HepG2 (cell line): ENCODE measurements at regions not wholly inside any gene's neighbourhood (a gene's known extent, or its start where the extent isn't known, plus 50 kb on each side); places are given as distances from the start of the nearest gene placed in this dataset.

Experiments
- ATAC-seq: fragments of 200-7000 bp; cut with Tn5 transposase; 3 replicates; pipeline ENCODE4 v1.9.1; 2020; ENCODE audit warnings: mild to moderate bottlenecking, moderate library complexity
- BruUV-seq: library from RNA; stranded (reverse); fragments of 400-500 nt; replicated peaks from 2 replicates; lab custom pipeline; 2021; lab: Mats Ljungman, UMichigan
- CTCF ChIA-PET: fragments of 300-600 bp; formaldehyde crosslinking; extraction: SDS; loops from one replicate; lab custom pipeline; 2021; ENCODE audit warnings: low total read pairs, inconsistent platforms, low intra/inter-chr PET ratio; lab: Yijun Ruan, JAX
- POLR2A ChIA-PET: fragments of 350-600 bp; sonication (Branson Sonifier 250); formaldehyde crosslinking; loops from one replicate; lab custom pipeline; 2020; ENCODE audit warnings: antibody characterized with exemption, inconsistent platforms; lab: Yijun Ruan, JAX
- DNase-seq: peaks from one replicate; pipeline ENCODE4 v3.0.0-alpha.2; 2015; ENCODE audit warnings: low spot score
- FAIRE-seq: peaks from 3 replicates; lab custom pipeline; 2011; peaks lifted over from hg19 to GRCh38; lab: Jason Lieb, UNC
- H2AFZ ChIP-seq: one replicate; pipeline ENCODE4 v1.6.1; 2011; ENCODE audit warnings: low read length, inconsistent platforms
- H3K27ac ChIP-seq: fragments of 300-600 bp; 3 replicates; pipeline ENCODE4 v1.8.0; 2011; ENCODE audit warnings: mixed run types, mild to moderate bottlenecking, mixed read lengths, low read length, inconsistent platforms; ENCODE audit not compliant: insufficient read depth; ENCODE audit errors: extremely low read length
- H3K27me3 ChIP-seq, 2 experiments: fragments of 200-600 bp in 1 of 2; 2 replicates in 1 of 2; 3 replicates in 1 of 2; pipeline versions ENCODE4 v1.6.0 to v1.8.0; 2011; ENCODE audit warnings: low read length in 2 of 2, mild to moderate bottlenecking in 2 of 2, moderate library complexity in 2 of 2, inconsistent platforms in 1 of 2; ENCODE audit not compliant: insufficient read depth in 2 of 2, control insufficient read depth in 1 of 2
- H3K36me3 ChIP-seq, 2 experiments: fragments of 200-600 bp in 1 of 2; replicated peaks in 1 of 2; 2 replicates in 1 of 2; 3 replicates in 1 of 2; pipeline versions ENCODE4 v1.5.1 to v1.8.0; 2011; ENCODE audit warnings: low read length in 2 of 2, inconsistent platforms in 1 of 2; ENCODE audit not compliant: insufficient read depth in 2 of 2, control insufficient read depth in 1 of 2
- H3K4me1 ChIP-seq: 2 replicates; pipeline ENCODE4 v1.5.1; 2012; ENCODE audit warnings: low read length, inconsistent platforms; ENCODE audit not compliant: insufficient read depth
- H3K4me2 ChIP-seq: 2 replicates; pipeline ENCODE4 v1.6.0; 2011; ENCODE audit warnings: low read depth, low read length, inconsistent platforms
- H3K4me3 ChIP-seq, 3 experiments: fragments of 200-600 bp in 1 of 3; sonication (generic), shearing (Covaris generic) in 1 of 3; replicated peaks in 1 of 3; 2 replicates each; pipeline ENCODE4 v1.5.1; 2011 to 2016; ENCODE audit warnings: low read length in 3 of 3, inconsistent platforms in 2 of 3, low read depth in 2 of 3, mild to moderate bottlenecking in 2 of 3, control low read depth in 1 of 3, mixed read lengths in 1 of 3; ENCODE audit not compliant: insufficient read depth in 1 of 3
- H3K79me2 ChIP-seq: one replicate; pipeline ENCODE4 v1.6.1; 2011; ENCODE audit warnings: low read length, inconsistent platforms; ENCODE audit not compliant: insufficient read depth
- H3K9ac ChIP-seq: 2 replicates; pipeline ENCODE4 v1.6.0; 2011; ENCODE audit warnings: mild to moderate bottlenecking, low read depth, low read length, inconsistent platforms; ENCODE audit not compliant: insufficient read depth
- H3K9me3 ChIP-seq: 2 replicates; pipeline ENCODE4 v1.5.1; 2012; ENCODE audit warnings: mild to moderate bottlenecking, low read length
- H4K20me1 ChIP-seq: 2 replicates; pipeline ENCODE4 v1.6.0; 2011; ENCODE audit warnings: inconsistent platforms, mild to moderate bottlenecking, low read length, moderate library complexity; ENCODE audit not compliant: insufficient read depth
- CCAR2 ChIP-seq: fragments of 200-400 bp; formaldehyde crosslinking; optimal IDR thresholded peaks from 2 replicates; pipeline ENCODE3; 2018; ENCODE audit warnings: low read depth, mild to moderate bottlenecking, low read length, moderate library complexity
- JDP2 ChIP-seq: sonication (generic); formaldehyde crosslinking; IDR thresholded peaks from 2 replicates; pipeline ENCODE4 v1.8.1; 2022; ENCODE audit warnings: missing genetic modification reagents, borderline replicate concordance
- KAT2B ChIP-seq: fragments of 150-350 bp; IDR thresholded peaks from 2 replicates; pipeline ENCODE4 v1.6.1; 2014; ENCODE audit warnings: low read depth, low read length, borderline replicate concordance
- MBNL3 ChIP-seq: fragments of 250-450 bp; sonication (Bioruptor Pico); conservative IDR thresholded peaks from 2 replicates; pipeline ENCODE4 v1.8.0; 2022; ENCODE audit warnings: mild to moderate bottlenecking, inconsistent platforms
- REPIN1 ChIP-seq: sonication (generic); formaldehyde crosslinking; IDR thresholded peaks from 2 replicates; pipeline ENCODE4 v1.8.0; 2022; ENCODE audit warnings: missing genetic modification reagents, low read depth, mild to moderate bottlenecking, borderline replicate concordance
- RFXAP ChIP-seq: sonication (generic); formaldehyde crosslinking; IDR thresholded peaks from 2 replicates; pipeline ENCODE4 v1.4.0; 2020; ENCODE audit warnings: missing genetic modification reagents, borderline replicate concordance
- RNF2 ChIP-seq: fragments of 450-650 bp; conservative IDR thresholded peaks from 2 replicates; pipeline ENCODE4 v1.6.1; 2016; ENCODE audit warnings: low read depth
- SCMH1 ChIP-seq: sonication (generic); formaldehyde crosslinking; IDR thresholded peaks from 2 replicates; pipeline ENCODE4 v1.9.0; 2021; ENCODE audit warnings: missing genetic modification reagents, mild to moderate bottlenecking, borderline replicate concordance
- SETDB1 ChIP-seq: sonication (generic); formaldehyde crosslinking; IDR thresholded peaks from 2 replicates; pipeline ENCODE4 v1.5.1; 2020; ENCODE audit warnings: missing genetic modification reagents, mild to moderate bottlenecking, borderline replicate concordance
- TBP ChIP-seq: sonication (generic); formaldehyde crosslinking; IDR thresholded peaks from 2 replicates; pipeline ENCODE4 v1.5.0; 2020; ENCODE audit warnings: missing genetic modification reagents
- ZNF468 ChIP-seq: sonication (generic); formaldehyde crosslinking; IDR thresholded peaks from 2 replicates; pipeline ENCODE4 v1.8.0; 2022; ENCODE audit warnings: mild to moderate bottlenecking, moderate library complexity, missing genetic modification reagents
- ZNF678 ChIP-seq: sonication (generic); formaldehyde crosslinking; IDR thresholded peaks from 2 replicates; pipeline ENCODE4 v1.4.0; 2020; ENCODE audit warnings: mild to moderate bottlenecking, missing genetic modification reagents
- ZNF761 ChIP-seq: sonication (generic); formaldehyde crosslinking; conservative IDR thresholded peaks from 2 replicates; pipeline ENCODE4 v1.4.0; 2020; ENCODE audit warnings: mild to moderate bottlenecking, missing genetic modification reagents
- WGBS: methylation state at CpG from one replicate; pipeline ENCODE4 v1.1.6; 2017; ENCODE audit warnings: low lambda C conversion rate; 5-methylcytosine and 5-hydroxymethylcytosine counted together
- in situ Hi-C: cut with HindIII; loops from 2 replicates; pipeline ENCODE4 v1.10.0; 2017; ENCODE audit warnings: low pct_unique_long_range_greater_than_20kb; ENCODE audit not compliant: extremely low pct_ligation_motif_present
- intact Hi-C: fragments of 100-400 bp; cut with micrococcal nuclease; formaldehyde crosslinking; loops from one replicate; pipeline ENCODE4 v1.10.0; 2022; ENCODE audit not compliant: unreplicated experiment
- TF ChIP-seq, protein P1 (sequence below): sonication (generic); formaldehyde crosslinking; IDR thresholded peaks from 2 replicates; pipeline ENCODE4 v1.4.0; 2020; ENCODE audit warnings: mild to moderate bottlenecking, missing genetic modification reagents
- TF ChIP-seq, protein P2 (sequence below): sonication (generic); formaldehyde crosslinking; IDR thresholded peaks from 2 replicates; pipeline ENCODE4 v1.4.0; 2020; ENCODE audit warnings: mild to moderate bottlenecking, missing genetic modification reagents, borderline replicate concordance

- BruUV-seq: no TSS peak
- FAIRE-seq (no peak), DNase-seq (no peak), ATAC-seq (no peak)
- 45% methylated on average over 5 of the region's 5 CpGs for WGBS
- Histone ChIP-seq H3K4me3 (no peak overlapping the region), H3K4me1 (no peaks in the 10 kb centered on the region), H3K9ac (no peak overlapping the region), H3K9me3 (no peaks in the 10 kb centered on the region), H4K20me1 (no peaks in the 10 kb centered on the region), H3K27ac (no peak overlapping the region), H2AFZ (no peak overlapping the region), H3K4me2 (no peak overlapping the region), H3K79me2 (no peaks in the 10 kb centered on the region), H3K27me3 (no peaks in the 10 kb centered on the region), H3K36me3 (no peaks in the 10 kb centered on the region)
- intact Hi-C loops (no loop called here), in situ Hi-C loops (no loop called here)
- POLR2A ChIA-PET: no interaction called here
- CTCF ChIA-PET: no interaction called here
- TF ChIP-seq REPIN1 (CRISPR knock-in tag) (no peak), ZNF678 (CRISPR knock-in tag) (no peak), KAT2B (no peak), ZNF761 (no peak), MBNL3 (CRISPR knock-in tag) (no peak), CCAR2 (no peak), SCMH1 (CRISPR knock-in tag) (no peak), SETDB1 (no peak), TBP (CRISPR knock-in tag) (no peak), RFXAP (no peak), RNF2 (no peak), ZNF468 (CRISPR knock-in tag) (no peak), JDP2 (no peak)
- TF ChIP-seq, protein P1, sequence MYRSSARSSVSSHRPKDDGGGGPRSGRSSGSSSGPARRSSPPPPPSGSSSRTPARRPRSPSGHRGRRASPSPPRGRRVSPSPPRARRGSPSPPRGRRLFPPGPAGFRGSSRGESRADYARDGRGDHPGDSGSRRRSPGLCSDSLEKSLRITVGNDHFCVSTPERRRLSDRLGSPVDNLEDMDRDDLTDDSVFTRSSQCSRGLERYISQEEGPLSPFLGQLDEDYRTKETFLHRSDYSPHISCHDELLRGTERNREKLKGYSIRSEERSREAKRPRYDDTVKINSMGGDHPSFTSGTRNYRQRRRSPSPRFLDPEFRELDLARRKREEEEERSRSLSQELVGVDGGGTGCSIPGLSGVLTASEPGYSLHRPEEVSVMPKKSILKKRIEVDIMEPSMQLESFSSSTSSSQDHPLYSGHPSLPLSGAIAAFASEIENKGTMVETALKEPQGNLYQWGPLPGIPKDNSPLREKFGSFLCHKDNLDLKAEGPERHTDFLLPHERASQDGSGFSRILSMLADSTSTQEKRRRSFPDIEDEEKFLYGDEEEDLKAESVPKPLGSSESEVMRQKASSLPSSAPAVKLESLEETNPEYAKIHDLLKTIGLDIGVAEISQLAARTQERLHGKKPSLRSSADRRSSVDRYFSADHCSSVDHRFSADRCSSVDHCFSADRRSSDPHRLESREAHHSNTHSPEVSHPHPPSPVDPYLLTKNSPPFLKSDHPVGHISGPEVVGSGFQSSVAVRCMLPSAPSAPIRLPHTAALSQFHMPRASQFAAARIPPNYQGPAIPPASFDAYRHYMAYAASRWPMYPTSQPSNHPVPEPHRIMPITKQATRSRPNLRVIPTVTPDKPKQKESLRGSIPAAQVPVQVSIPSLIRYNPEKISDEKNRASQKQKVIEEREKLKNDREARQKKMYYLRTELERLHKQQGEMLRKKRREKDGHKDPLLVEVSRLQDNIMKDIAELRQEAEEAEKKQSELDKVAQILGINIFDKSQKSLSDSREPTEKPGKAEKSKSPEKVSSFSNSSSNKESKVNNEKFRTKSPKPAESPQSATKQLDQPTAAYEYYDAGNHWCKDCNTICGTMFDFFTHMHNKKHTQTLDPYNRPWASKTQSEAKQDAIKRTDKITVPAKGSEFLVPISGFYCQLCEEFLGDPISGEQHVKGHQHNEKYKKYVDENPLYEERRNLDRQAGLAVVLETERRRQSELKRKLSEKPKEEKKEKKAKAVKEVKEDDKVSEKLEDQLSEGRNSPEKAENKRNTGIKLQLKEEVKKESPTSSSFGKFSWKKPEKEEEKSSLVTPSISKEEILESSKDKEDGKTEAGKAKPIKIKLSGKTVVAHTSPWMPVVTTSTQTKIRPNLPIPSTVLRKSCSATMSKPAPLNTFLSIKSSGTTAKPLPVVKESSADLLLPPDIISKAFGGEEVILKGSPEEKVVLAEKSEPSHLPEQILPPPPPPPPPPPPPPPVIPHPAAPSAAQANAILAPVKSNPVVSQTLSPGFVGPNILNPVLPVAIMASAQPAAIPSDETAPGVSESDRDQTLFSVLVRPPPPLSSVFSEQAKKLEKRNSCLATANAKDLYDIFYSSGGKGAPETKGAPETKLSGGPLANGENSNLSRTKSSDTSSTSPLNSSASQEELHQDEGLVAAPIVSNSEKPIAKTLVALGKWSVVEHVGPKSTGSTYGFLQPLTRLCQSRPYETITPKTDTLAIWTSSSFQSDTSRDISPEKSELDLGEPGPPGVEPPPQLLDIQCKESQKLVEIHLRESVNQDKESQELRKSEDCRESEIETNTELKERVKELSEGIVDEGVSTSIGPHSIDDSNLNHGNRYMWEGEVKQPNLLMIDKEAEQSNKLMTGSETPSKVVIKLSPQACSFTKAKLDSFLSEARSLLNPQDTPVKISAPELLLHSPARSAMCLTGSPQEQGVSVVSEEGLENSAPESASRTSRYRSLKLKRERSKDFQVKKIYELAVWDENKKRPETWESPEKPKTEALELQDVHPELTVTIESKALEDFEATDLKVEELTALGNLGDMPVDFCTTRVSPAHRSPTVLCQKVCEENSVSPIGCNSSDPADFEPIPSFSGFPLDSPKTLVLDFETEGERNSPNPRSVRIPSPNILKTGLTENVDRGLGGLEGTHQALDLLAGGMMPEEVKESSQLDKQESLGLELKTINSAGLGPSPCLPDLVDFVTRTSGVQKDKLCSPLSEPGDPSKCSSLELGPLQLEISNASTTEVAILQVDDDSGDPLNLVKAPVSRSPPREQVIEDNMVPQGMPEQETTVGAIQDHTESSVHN: no peak
- TF ChIP-seq, protein P2, sequence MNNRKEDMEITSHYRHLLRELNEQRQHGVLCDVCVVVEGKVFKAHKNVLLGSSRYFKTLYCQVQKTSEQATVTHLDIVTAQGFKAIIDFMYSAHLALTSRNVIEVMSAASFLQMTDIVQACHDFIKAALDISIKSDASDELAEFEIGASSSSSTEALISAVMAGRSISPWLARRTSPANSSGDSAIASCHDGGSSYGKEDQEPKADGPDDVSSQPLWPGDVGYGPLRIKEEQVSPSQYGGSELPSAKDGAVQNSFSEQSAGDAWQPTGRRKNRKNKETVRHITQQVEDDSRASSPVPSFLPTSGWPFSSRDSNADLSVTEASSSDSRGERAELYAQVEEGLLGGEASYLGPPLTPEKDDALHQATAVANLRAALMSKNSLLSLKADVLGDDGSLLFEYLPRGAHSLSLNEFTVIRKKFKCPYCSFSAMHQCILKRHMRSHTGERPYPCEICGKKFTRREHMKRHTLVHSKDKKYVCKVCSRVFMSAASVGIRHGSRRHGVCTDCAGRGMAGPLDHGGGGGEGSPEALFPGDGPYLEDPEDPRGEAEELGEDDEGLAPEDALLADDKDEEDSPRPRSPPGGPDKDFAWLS (CRISPR knock-in tag): no peak
Measured at GRCh38 chr18:10261344-10262276, 192.8 kb upstream of the APCDD1 start.
